ENCODE measurements at regions not wholly inside any gene's neighbourhood (a gene's known extent, or its start where the extent isn't known, plus 50 kb on each side); places are given as distances from the start of the nearest gene placed in this dataset.

GRCh38 chr11:120013325-120014250 is 124.3 kb downstream of the TRIM29 start:
- TF ChIP-seq EZH2 (IDR thresholded peaks at IDR 0.05; ENCODE audit: low read depth, unreplicated experiment) (no peak), REST (IDR thresholded peaks at IDR 0.05; ENCODE audit: unreplicated experiment) (no peak), CTCF (conservative IDR thresholded peaks at IDR 0.05; ENCODE audit: low read depth in 2 of 2) (peak; percentile 77 to 98), EZH2phosphoT487 (IDR thresholded peaks at IDR 0.05; ENCODE audit: unreplicated experiment) (no peak), POLR2AphosphoS5 (IDR thresholded peaks at IDR 0.05; ENCODE audit: low read depth) (no peak)
